H9 (cell line): ENCODE measurements at regions not wholly inside any gene's neighbourhood (a gene's known extent, or its start where the extent isn't known, plus 50 kb on each side); places are given as distances from the start of the nearest gene placed in this dataset.

Experiments used
- DNase-seq: peaks from one replicate; pipeline ENCODE4 v3.0.0-alpha.2; 2017
- H2AFZ ChIP-seq: one replicate; pipeline ENCODE4 v1.6.1; 2013; ENCODE audit warnings: mild to moderate bottlenecking, low read length, control low read depth, moderate library complexity
- H2AK5ac ChIP-seq: 2 replicates; pipeline ENCODE4 v1.6.1; 2013; ENCODE audit warnings: low read length, control low read depth, mixed read lengths; ENCODE audit not compliant: insufficient read length
- H2BK120ac ChIP-seq: one replicate; pipeline ENCODE4 v1.6.1; 2013; ENCODE audit warnings: low read depth, mild to moderate bottlenecking, low read length, control low read depth, inconsistent platforms; ENCODE audit not compliant: poor library complexity, severe bottlenecking
- H2BK12ac ChIP-seq: 2 replicates; pipeline ENCODE4 v1.6.1; 2013; ENCODE audit warnings: low read length, control low read depth, mixed read lengths, low read depth; ENCODE audit not compliant: insufficient read length
- H2BK15ac ChIP-seq: 2 replicates; pipeline ENCODE4 v1.6.1; 2013; ENCODE audit warnings: low read depth, low read length, control low read depth
- H2BK20ac ChIP-seq: one replicate; pipeline ENCODE4 v1.6.1; 2013; ENCODE audit warnings: low read depth, mild to moderate bottlenecking, low read length, control low read depth, inconsistent platforms; ENCODE audit not compliant: poor library complexity, severe bottlenecking
- H2BK5ac ChIP-seq: 2 replicates; pipeline ENCODE4 v1.6.1; 2013; ENCODE audit warnings: low read length, control low read depth, mixed read lengths; ENCODE audit not compliant: insufficient read length
- H3K14ac ChIP-seq: 2 replicates; pipeline ENCODE4 v1.6.1; 2013; ENCODE audit warnings: low read length, control low read depth; ENCODE audit not compliant: insufficient read depth
- H3K18ac ChIP-seq: 2 replicates; pipeline ENCODE4 v1.6.1; 2013; ENCODE audit warnings: low read depth, mild to moderate bottlenecking, mixed read lengths, low read length, control low read depth; ENCODE audit not compliant: insufficient read length
- H3K23ac ChIP-seq: 2 replicates; pipeline ENCODE4 v1.6.1; 2013; ENCODE audit warnings: low read length, control low read depth, mixed read lengths, low read depth; ENCODE audit not compliant: insufficient read length
- H3K23me2 ChIP-seq: 2 replicates; pipeline ENCODE4 v1.6.1; 2013; ENCODE audit warnings: low read depth, mild to moderate bottlenecking, mixed read lengths, low read length, control low read depth; ENCODE audit not compliant: insufficient read length, poor library complexity, severe bottlenecking
- H3K27ac ChIP-seq: 2 replicates; pipeline ENCODE4 v1.5.1; 2013; ENCODE audit warnings: low read length, control low read depth, mixed read lengths, low read depth; ENCODE audit not compliant: insufficient read length
- H3K27me3 ChIP-seq: 2 replicates; pipeline ENCODE4 v1.6.1; 2013; ENCODE audit warnings: low read length, control low read depth, inconsistent platforms; ENCODE audit not compliant: insufficient read depth
- H3K4ac ChIP-seq: 2 replicates; pipeline ENCODE4 v1.6.1; 2013; ENCODE audit warnings: low read depth, mild to moderate bottlenecking, control low read depth, inconsistent platforms, low read length, moderate library complexity
- H3K4me1 ChIP-seq: 2 replicates; pipeline ENCODE4 v1.6.1; 2013; ENCODE audit warnings: low read length, control low read depth, inconsistent platforms; ENCODE audit not compliant: insufficient read depth
- H3K4me2 ChIP-seq: 2 replicates; pipeline ENCODE4 v1.6.1; 2013; ENCODE audit warnings: low read length, control low read depth, mixed read lengths; ENCODE audit not compliant: insufficient read length, insufficient read depth
- H3K56ac ChIP-seq: 2 replicates; pipeline ENCODE4 v1.6.1; 2013; ENCODE audit warnings: low read depth, mild to moderate bottlenecking, mixed read lengths, low read length, control low read depth; ENCODE audit not compliant: insufficient read length
- H3K79me1 ChIP-seq: 2 replicates; pipeline ENCODE4 v1.6.1; 2013; ENCODE audit warnings: low read depth, mild to moderate bottlenecking, moderate library complexity, low read length, control low read depth, inconsistent platforms; ENCODE audit not compliant: insufficient read depth, poor library complexity, severe bottlenecking
- H3K79me2 ChIP-seq: 2 replicates; pipeline ENCODE4 v1.6.1; 2013; ENCODE audit warnings: low read length, control low read depth, inconsistent platforms; ENCODE audit not compliant: insufficient read depth
- H3K9ac ChIP-seq: 2 replicates; pipeline ENCODE4 v1.6.1; 2013; ENCODE audit warnings: low read length, control low read depth, mixed read lengths; ENCODE audit not compliant: insufficient read length; ENCODE audit errors: extremely low read depth
- H3K9me3 ChIP-seq: one replicate; pipeline ENCODE4 v1.6.1; 2013; ENCODE audit warnings: low read depth, low read length, inconsistent platforms; ENCODE audit not compliant: control insufficient read depth
- H3T11ph ChIP-seq: one replicate; pipeline ENCODE4 v1.6.1; 2013; ENCODE audit warnings: mild to moderate bottlenecking, low read length, control low read depth, inconsistent platforms
- H4K20me1 ChIP-seq: one replicate; pipeline ENCODE4 v1.6.1; 2013; ENCODE audit not compliant: control insufficient read depth, insufficient read length, insufficient read depth
- H4K5ac ChIP-seq: 2 replicates; pipeline ENCODE4 v1.6.1; 2013; ENCODE audit warnings: low read depth, mild to moderate bottlenecking, mixed read lengths, low read length, control low read depth; ENCODE audit not compliant: insufficient read length
- H4K8ac ChIP-seq: replicated peaks from 2 replicates; pipeline ENCODE4 v1.6.1; 2013; ENCODE audit warnings: low read length, control low read depth, mixed read lengths, low read depth; ENCODE audit not compliant: insufficient read length
- H4K91ac ChIP-seq: 2 replicates; pipeline ENCODE4 v1.6.1; 2013; ENCODE audit warnings: low read depth, mild to moderate bottlenecking, moderate library complexity, mixed read lengths, low read length, control low read depth; ENCODE audit not compliant: insufficient read length
- H3K27ac Mint-ChIP-seq, 3 experiments: 2 replicates in 2 of 3; 3 replicates in 1 of 3; pipeline ENCODE4 v1.8.0; 2020 to 2021; ENCODE audit warnings: mixed read lengths in 3 of 3, mild to moderate bottlenecking in 1 of 3, moderate library complexity in 1 of 3
- H3K27me3 Mint-ChIP-seq: 2 replicates; pipeline ENCODE4 v1.8.0; 2021; ENCODE audit warnings: low read depth, mild to moderate bottlenecking, moderate library complexity, mixed read lengths
- H3K36me3 Mint-ChIP-seq, 3 experiments: 2 replicates in 2 of 3; 3 replicates in 1 of 3; pipeline ENCODE4 v1.8.0; 2020 to 2021; ENCODE audit warnings: low read depth in 3 of 3, mixed read lengths in 3 of 3; ENCODE audit not compliant: insufficient read depth in 1 of 3
- H3K4me1 Mint-ChIP-seq, 2 experiments: 2 replicates each; pipeline ENCODE4 v1.8.0; 2020; ENCODE audit warnings: mixed read lengths in 2 of 2
- H3K4me3 Mint-ChIP-seq, 2 experiments: 2 replicates in 1 of 2; 3 replicates in 1 of 2; pipeline ENCODE4 v1.8.0; 2020 to 2021; ENCODE audit warnings: mild to moderate bottlenecking in 2 of 2, mixed read lengths in 2 of 2, moderate library complexity in 1 of 2
- H3K9me3 Mint-ChIP-seq, 2 experiments: 2 replicates in 1 of 2; 3 replicates in 1 of 2; pipeline ENCODE4 v1.8.0; 2020; ENCODE audit warnings: mild to moderate bottlenecking in 2 of 2, mixed read lengths in 2 of 2, moderate library complexity in 1 of 2
- WGBS: extraction: QIAGEN DNeasy Blood & Tissue Kit; methylation state at CpG from one replicate; pipeline ENCODE4 v1.1.7; 2013; ENCODE audit warnings: missing lambda C conversion rate, low lambda C conversion rate, mixed read lengths; ENCODE audit not compliant: insufficient read length; ENCODE audit errors: extremely low coverage; 5-methylcytosine and 5-hydroxymethylcytosine counted together
- TF ChIP-seq, protein P1 (sequence below): fragments of 200-600 bp; sonication (generic); conservative IDR thresholded peaks from 3 replicates; pipeline ENCODE4 v1.8.0; 2021; ENCODE audit warnings: antibody characterized with exemption, mild to moderate bottlenecking

DNA sequence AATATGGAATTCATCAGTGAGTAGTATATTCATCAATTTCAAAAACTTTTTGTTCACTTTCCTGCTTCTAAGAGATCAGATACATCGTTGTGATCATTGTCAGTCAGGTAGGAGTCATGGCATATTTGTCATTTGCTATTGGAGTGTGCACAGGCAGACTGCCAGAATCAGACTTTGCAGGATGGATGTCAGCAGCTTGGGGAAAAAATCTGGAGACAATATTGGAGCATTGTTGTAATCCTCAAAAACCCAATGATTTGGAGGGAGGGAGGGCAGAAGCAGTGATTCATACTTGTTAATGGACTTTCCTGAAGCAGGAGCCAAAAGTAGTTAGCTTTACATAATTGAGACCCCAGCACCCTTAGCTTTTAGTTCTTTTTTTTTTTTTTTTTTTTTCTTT, 59.6 kb upstream of the DRP2 start:
- Histone ChIP-seq H3K4me1 (no peaks in the 10 kb centered on the region), H2AFZ (no peak overlapping the region), H3K27me3 (no peaks in the 10 kb centered on the region), H3K79me1 (no peaks in the 10 kb centered on the region), H3K9ac (no peak overlapping the region), H2BK12ac (no peak overlapping the region), H3K23me2 (no peaks in the 10 kb centered on the region), H4K20me1 (no peaks in the 10 kb centered on the region), H2BK15ac (no peak overlapping the region), H4K91ac (no peak overlapping the region), H4K5ac (no peak overlapping the region), H3K4ac (no peak overlapping the region), H3K56ac (no peak overlapping the region), H3K23ac (no peak overlapping the region), H2AK5ac (no peak overlapping the region), H2BK120ac (no peak overlapping the region), H3K79me2 (no peaks in the 10 kb centered on the region), H3K4me2 (no peak overlapping the region), H3K27ac (no peak overlapping the region), H3T11ph (no peak overlapping the region), H3K14ac (no peak overlapping the region), H2BK20ac (no peak overlapping the region), H2BK5ac (no peak overlapping the region), H4K8ac (no peak overlapping the region), H3K18ac (no peak overlapping the region), H3K9me3 (peaks cover 15% of the 10 kb centered on the region)
- Mint-ChIP-seq H3K36me3 (peaks cover 36 to 57% (median 47%) of the 10 kb centered on the region in 3 experiments), H3K27ac (no peak overlapping the region), H3K4me3 (no peak overlapping the region), H3K9me3 (peaks cover 63 to 69% of the 10 kb centered on the region in 2 experiments), H3K27me3 (no peaks in the 10 kb centered on the region), H3K4me1 (no peaks in the 10 kb centered on the region)
- WGBS, result no CpG with 5 or more reads among the region's 1 CpG
- TF ChIP-seq, protein P1, sequence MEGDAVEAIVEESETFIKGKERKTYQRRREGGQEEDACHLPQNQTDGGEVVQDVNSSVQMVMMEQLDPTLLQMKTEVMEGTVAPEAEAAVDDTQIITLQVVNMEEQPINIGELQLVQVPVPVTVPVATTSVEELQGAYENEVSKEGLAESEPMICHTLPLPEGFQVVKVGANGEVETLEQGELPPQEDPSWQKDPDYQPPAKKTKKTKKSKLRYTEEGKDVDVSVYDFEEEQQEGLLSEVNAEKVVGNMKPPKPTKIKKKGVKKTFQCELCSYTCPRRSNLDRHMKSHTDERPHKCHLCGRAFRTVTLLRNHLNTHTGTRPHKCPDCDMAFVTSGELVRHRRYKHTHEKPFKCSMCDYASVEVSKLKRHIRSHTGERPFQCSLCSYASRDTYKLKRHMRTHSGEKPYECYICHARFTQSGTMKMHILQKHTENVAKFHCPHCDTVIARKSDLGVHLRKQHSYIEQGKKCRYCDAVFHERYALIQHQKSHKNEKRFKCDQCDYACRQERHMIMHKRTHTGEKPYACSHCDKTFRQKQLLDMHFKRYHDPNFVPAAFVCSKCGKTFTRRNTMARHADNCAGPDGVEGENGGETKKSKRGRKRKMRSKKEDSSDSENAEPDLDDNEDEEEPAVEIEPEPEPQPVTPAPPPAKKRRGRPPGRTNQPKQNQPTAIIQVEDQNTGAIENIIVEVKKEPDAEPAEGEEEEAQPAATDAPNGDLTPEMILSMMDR, result no peak
- no peak for DNase-seq
